ENCODE measurements at regions not wholly inside any gene's neighbourhood (a gene's known extent, or its start where the extent isn't known, plus 50 kb on each side); places are given as distances from the start of the nearest gene placed in this dataset.

DNA sequence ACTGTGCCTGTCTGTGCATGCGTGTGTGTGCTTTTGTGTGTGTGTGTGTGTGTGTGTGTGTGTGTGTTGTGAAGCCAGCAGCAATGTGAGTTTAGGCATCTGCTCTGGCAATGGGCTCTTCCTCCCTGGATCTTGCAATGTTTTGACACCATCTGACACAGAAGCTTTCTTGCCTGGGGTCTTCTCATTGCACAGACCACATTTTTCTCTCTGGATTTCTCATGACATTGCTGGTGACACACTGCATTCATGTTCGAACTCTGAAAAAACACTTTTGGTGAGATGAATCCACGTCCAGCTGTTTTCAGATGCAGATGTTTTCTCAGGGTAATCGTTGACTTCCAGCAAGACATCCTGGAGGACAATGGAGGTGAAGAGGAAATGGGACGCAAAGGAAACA is 63.0 kb upstream of the FZD8 start:
- no peak for TF ChIP-seq RAD21 (IDR thresholded peaks at IDR 0.05; ENCODE audit: low read length)
- TF ChIP-seq CTCF (conservative IDR thresholded peaks at IDR 0.05; ENCODE audit: low read depth, low read length), result no peak
- no peak for TF ChIP-seq CEBPB (IDR thresholded peaks at IDR 0.05; ENCODE audit: low read depth, low read length)
- TF ChIP-seq, protein P1, sequence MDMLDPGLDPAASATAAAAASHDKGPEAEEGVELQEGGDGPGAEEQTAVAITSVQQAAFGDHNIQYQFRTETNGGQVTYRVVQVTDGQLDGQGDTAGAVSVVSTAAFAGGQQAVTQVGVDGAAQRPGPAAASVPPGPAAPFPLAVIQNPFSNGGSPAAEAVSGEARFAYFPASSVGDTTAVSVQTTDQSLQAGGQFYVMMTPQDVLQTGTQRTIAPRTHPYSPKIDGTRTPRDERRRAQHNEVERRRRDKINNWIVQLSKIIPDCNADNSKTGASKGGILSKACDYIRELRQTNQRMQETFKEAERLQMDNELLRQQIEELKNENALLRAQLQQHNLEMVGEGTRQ (IDR thresholded peaks at IDR 0.05; ENCODE audit: low read depth, low read length), result no peak
- no peak for TF ChIP-seq POLR2A (IDR thresholded peaks at IDR 0.05; ENCODE audit: low read depth, low read length)
- TF ChIP-seq RCOR1 (IDR thresholded peaks at IDR 0.05; ENCODE audit: insufficient replicate concordance, low read length), result no peak
- no peak for TF ChIP-seq FOS (IDR thresholded peaks at IDR 0.05; ENCODE audit: low read depth, low read length)
- TF ChIP-seq, protein P2, sequence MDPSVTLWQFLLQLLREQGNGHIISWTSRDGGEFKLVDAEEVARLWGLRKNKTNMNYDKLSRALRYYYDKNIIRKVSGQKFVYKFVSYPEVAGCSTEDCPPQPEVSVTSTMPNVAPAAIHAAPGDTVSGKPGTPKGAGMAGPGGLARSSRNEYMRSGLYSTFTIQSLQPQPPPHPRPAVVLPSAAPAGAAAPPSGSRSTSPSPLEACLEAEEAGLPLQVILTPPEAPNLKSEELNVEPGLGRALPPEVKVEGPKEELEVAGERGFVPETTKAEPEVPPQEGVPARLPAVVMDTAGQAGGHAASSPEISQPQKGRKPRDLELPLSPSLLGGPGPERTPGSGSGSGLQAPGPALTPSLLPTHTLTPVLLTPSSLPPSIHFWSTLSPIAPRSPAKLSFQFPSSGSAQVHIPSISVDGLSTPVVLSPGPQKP (IDR thresholded peaks at IDR 0.05; ENCODE audit: borderline replicate concordance, low read depth, low read length), result no peak
- TF ChIP-seq SMC3 (IDR thresholded peaks at IDR 0.05; ENCODE audit: low read depth, low read length), result no peak
- TF ChIP-seq NFE2L2 (IDR thresholded peaks at IDR 0.05; ENCODE audit: low read depth, low read length), result no peak
- no peak for TF ChIP-seq RFX5 (IDR thresholded peaks at IDR 0.05; ENCODE audit: low read depth, low read length)
- no peak for TF ChIP-seq MXI1 (IDR thresholded peaks at IDR 0.05; ENCODE audit: borderline replicate concordance, low read depth, low read length)
- no peak for TF ChIP-seq BHLHE40 (IDR thresholded peaks at IDR 0.05; ENCODE audit: low read depth, low read length)

Data from IMR-90 (cell line).